ENCODE measurements at regions not wholly inside any gene's neighbourhood (a gene's known extent, or its start where the extent isn't known, plus 50 kb on each side); places are given as distances from the start of the nearest gene placed in this dataset.

GRCh38 chr3:89042236-89042835 lies 65.1 kb upstream of the EPHA3 start (continued):
- TF ChIP-seq ZNF423 (CRISPR knock-in tag; IDR thresholded peaks at IDR 0.05) = no peak

DNA sequence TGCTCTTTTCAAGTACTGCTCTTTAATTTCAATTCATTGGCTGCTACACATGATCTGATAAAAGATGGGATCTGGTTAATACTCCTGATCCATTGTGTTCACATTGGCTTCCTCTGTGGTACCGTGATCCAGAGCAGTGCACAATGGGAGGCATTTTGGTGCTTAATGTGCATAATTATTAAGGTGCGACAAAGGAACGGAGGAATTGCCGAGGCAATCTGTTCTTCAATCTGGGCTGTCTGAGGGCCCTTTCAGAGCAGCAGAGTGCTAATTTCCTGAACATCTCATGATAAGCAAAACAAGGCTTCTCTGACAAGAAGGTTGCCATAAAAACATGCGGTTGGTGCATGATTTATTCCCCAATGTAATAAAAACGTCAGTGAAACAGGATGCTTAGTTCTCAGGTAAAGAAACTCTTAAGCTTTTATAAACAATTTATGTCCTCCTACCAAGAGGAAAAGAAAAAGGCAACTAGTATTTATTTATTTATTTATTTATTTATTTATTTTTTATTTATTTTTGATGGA lies 64.0 kb upstream of the EPHA3 start:
- Mint-ChIP-seq H3K27ac (no peak overlapping the region), H3K27me3 (ENCODE audit: low read depth) (no peaks in the 10 kb centered on the region), H3K9me3 (peaks cover 7% of the 10 kb centered on the region), H3K4me3 (no peak overlapping the region), H3K36me3 (peaks cover 3% of the 10 kb centered on the region; the same call in 1 of the 2 replicates), H3K4me1 (peaks cover 33% of the 10 kb centered on the region)
- ChIA-PET CTCF (no interaction called here), POLR2A (no interaction called here)
- no peak for DNase-seq (ENCODE audit: low spot score)
- TF ChIP-seq HMGA2 (CRISPR knock-in tag; IDR thresholded peaks at IDR 0.05) (0 out of 2 replicates have a peak, but pooled peaks have one; percentile 9), FOXP1 (CRISPR knock-in tag; IDR thresholded peaks at IDR 0.05; ENCODE audit: borderline replicate concordance) (no peak)
- ATAC-seq = no peak

GRCh38 chr3:89046661-89047060 lies 60.8 kb upstream of the EPHA3 start:
- no peak overlapping the region for H3K27ac Mint-ChIP-seq
- H3K9me3 Mint-ChIP-seq = peaks cover 7% of the 10 kb centered on the region

More at GRCh38 chr3:89046661-89047060, 60.8 kb upstream of the EPHA3 start:
- TF ChIP-seq ZNF281 (CRISPR knock-in tag; IDR thresholded peaks at IDR 0.05) (no peak), JUN (CRISPR knock-in tag; IDR thresholded peaks at IDR 0.05) (no peak), FOXP1 (CRISPR knock-in tag; IDR thresholded peaks at IDR 0.05; ENCODE audit: borderline replicate concordance) (no peak), FOXP4 (CRISPR knock-in tag; IDR thresholded peaks at IDR 0.05) (no peak), ZMAT4 (CRISPR knock-in tag; IDR thresholded peaks at IDR 0.05) (no peak), ZNF263 (CRISPR knock-in tag; IDR thresholded peaks at IDR 0.05; ENCODE audit: low read depth) (no peak), AFF4 (CRISPR knock-in tag; IDR thresholded peaks at IDR 0.05; ENCODE audit: borderline replicate concordance) (no peak), SMAD4 (CRISPR knock-in tag; IDR thresholded peaks at IDR 0.05) (no peak), E2F1 (CRISPR knock-in tag; IDR thresholded peaks at IDR 0.05) (no peak), NR1H2 (CRISPR knock-in tag; IDR thresholded peaks at IDR 0.05) (no peak), FOXK1 (CRISPR knock-in tag; IDR thresholded peaks at IDR 0.05) (no peak), MAX (CRISPR knock-in tag; IDR thresholded peaks at IDR 0.05) (no peak), ETV6 (CRISPR knock-in tag; IDR thresholded peaks at IDR 0.05) (no peak), OVOL2 (CRISPR knock-in tag; IDR thresholded peaks at IDR 0.05; ENCODE audit: borderline replicate concordance) (no peak), PRRX2 (CRISPR knock-in tag; IDR thresholded peaks at IDR 0.05) (no peak)
- DNase-seq (ENCODE audit: low spot score) = no peak
- Mint-ChIP-seq H3K36me3 (peaks cover 3% of the 10 kb centered on the region; the same call in 1 of the 2 replicates), H3K27me3 (ENCODE audit: low read depth) (no peaks in the 10 kb centered on the region), H3K4me3 (no peak overlapping the region), H3K4me1 (peaks cover 41% of the 10 kb centered on the region)
- CTCF ChIA-PET = interaction anchor here (0.5 kb wide), 1 partner anchor 19 kb away, joined by 3 read pairs; no protein-coding TSS in a partner anchor
- ATAC-seq = no peak
- POLR2A ChIA-PET = interaction anchor here (1.1 kb wide), 1 partner anchor 61 kb away, joined by 3 read pairs; the partner anchor contains the start of gene EPHA3

All from WTC11 (cell line).